Rectal smooth muscle tissue (tissue), 1 donor: ENCODE measurements at regions not wholly inside any gene's neighbourhood (a gene's known extent, or its start where the extent isn't known, plus 50 kb on each side); places are given as distances from the start of the nearest gene placed in this dataset.
"Not testable (repeated sequence)": the region's sequence is repeated elsewhere in the genome, so short reads cannot be mapped to it uniquely, and the experiment has no call there.

Source experiments
- H3K27ac ChIP-seq: one replicate; pipeline ENCODE4 v1.7.0; 2013; ENCODE audit warnings: low read depth, low read length, inconsistent platforms
- H3K27me3 ChIP-seq: one replicate; pipeline ENCODE4 v1.7.0; 2013; ENCODE audit warnings: low read length; ENCODE audit not compliant: control insufficient read depth, insufficient read depth
- H3K36me3 ChIP-seq: one replicate; pipeline ENCODE4 v1.7.0; 2013; ENCODE audit warnings: low read length; ENCODE audit not compliant: control insufficient read depth, insufficient read depth
- H3K4me1 ChIP-seq: one replicate; pipeline ENCODE4 v1.7.0; 2013; ENCODE audit warnings: low read length; ENCODE audit not compliant: control insufficient read depth, insufficient read depth
- H3K4me3 ChIP-seq: one replicate; pipeline ENCODE4 v1.7.0; 2013; ENCODE audit warnings: low read length
- H3K9ac ChIP-seq: one replicate; pipeline ENCODE4 v1.7.0; 2013; ENCODE audit warnings: low read length

- Histone ChIP-seq H3K9ac (no peak overlapping the region), H3K4me3 (no peak overlapping the region), H3K27ac (no peak overlapping the region), H3K4me1 (no peaks in the 10 kb centered on the region), H3K36me3 (no peaks in the 10 kb centered on the region), H3K27me3 (no peaks in the 10 kb centered on the region)
These were observed 210.7 kb upstream of the SLC7A11 start for GRCh38 chr4:138452826-138453225.

- Histone ChIP-seq H3K36me3 (no peaks in the 10 kb centered on the region), H3K27ac (no peak overlapping the region), H3K4me3 (no peak overlapping the region)
These were observed 209.1 kb upstream of the SLC7A11 start for GRCh38 chr4:138451276-138451663.

GRCh38 chr4:138450546-138451275, 208.6 kb upstream of the SLC7A11 start:
- Histone ChIP-seq H3K4me1 (no peaks in the 10 kb centered on the region), H3K4me3 (no peak overlapping the region), H3K27me3 (no peaks in the 10 kb centered on the region), H3K27ac (no peak overlapping the region), H3K36me3 (no peaks in the 10 kb centered on the region), H3K9ac (no peak overlapping the region)

More at GRCh38 chr4:138451276-138451663, 209.1 kb upstream of the SLC7A11 start:
- Histone ChIP-seq H3K27me3 (no peaks in the 10 kb centered on the region), H3K9ac (no peak overlapping the region), H3K4me1 (no peaks in the 10 kb centered on the region)

- H3K27ac ChIP-seq: no peak overlapping the region
- H3K4me1 ChIP-seq: no peaks in the 10 kb centered on the region
- H3K27me3 ChIP-seq: no peaks in the 10 kb centered on the region
- H3K4me3 ChIP-seq: no peak overlapping the region
- H3K9ac ChIP-seq: no peak overlapping the region
- no peaks in the 10 kb centered on the region for H3K36me3 ChIP-seq
These were observed 207.8 kb upstream of the SLC7A11 start for GRCh38 chr4:138449938-138450337.

GRCh38 chr4:138448169-138448568, 206.0 kb upstream of the SLC7A11 start:
- H3K27me3 ChIP-seq: no peaks in the 10 kb centered on the region
- H3K9ac ChIP-seq: no peak overlapping the region
- H3K27ac ChIP-seq: no peak overlapping the region
- H3K36me3 ChIP-seq: no peaks in the 10 kb centered on the region
- no peaks in the 10 kb centered on the region for H3K4me1 ChIP-seq
- no peak overlapping the region for H3K4me3 ChIP-seq

- Histone ChIP-seq H3K27ac (no peak overlapping the region), H3K9ac (no peak overlapping the region), H3K27me3 (no peaks in the 10 kb centered on the region), H3K4me3 (no peak overlapping the region), H3K36me3 (no peaks in the 10 kb centered on the region), H3K4me1 (no peaks in the 10 kb centered on the region)
These were observed 204.3 kb upstream of the SLC7A11 start for GRCh38 chr4:138446456-138446855.

GRCh38 chr4:138445098-138445497, 202.9 kb upstream of the SLC7A11 start:
- no peak overlapping the region for H3K9ac ChIP-seq
- no peaks in the 10 kb centered on the region for H3K27me3 ChIP-seq
- no peaks in the 10 kb centered on the region for H3K4me1 ChIP-seq
- H3K4me3 ChIP-seq: no peak overlapping the region
- H3K27ac ChIP-seq: no peak overlapping the region
- H3K36me3 ChIP-seq: no peaks in the 10 kb centered on the region

- Histone ChIP-seq H3K4me3 (no peak overlapping the region), H3K9ac (no peak overlapping the region), H3K36me3 (no peaks in the 10 kb centered on the region), H3K27ac (no peak overlapping the region), H3K4me1 (no peaks in the 10 kb centered on the region), H3K27me3 (no peaks in the 10 kb centered on the region)
These were observed 202.1 kb upstream of the SLC7A11 start for GRCh38 chr4:138444260-138444659.

GRCh38 chr4:138439143-138439581, 197.0 kb upstream of the SLC7A11 start:
- Histone ChIP-seq H3K36me3 (no peaks in the 10 kb centered on the region), H3K27me3 (no peaks in the 10 kb centered on the region), H3K4me1 (no peaks in the 10 kb centered on the region), H3K4me3 (no peak overlapping the region), H3K9ac (no peak overlapping the region), H3K27ac (no peak overlapping the region)

GRCh38 chr4:138438608-138439007, 196.5 kb upstream of the SLC7A11 start:
- H3K27me3 ChIP-seq: no peaks in the 10 kb centered on the region
- H3K9ac ChIP-seq: no peak overlapping the region
- no peak overlapping the region for H3K4me3 ChIP-seq
- H3K4me1 ChIP-seq: no peaks in the 10 kb centered on the region
- H3K27ac ChIP-seq: no peak overlapping the region
- H3K36me3 ChIP-seq: no peaks in the 10 kb centered on the region

GRCh38 chr4:138437263-138437851, 195.2 kb upstream of the SLC7A11 start:
- Histone ChIP-seq H3K9ac (no peak overlapping the region), H3K4me3 (no peak overlapping the region), H3K27ac (no peak overlapping the region), H3K27me3 (no peaks in the 10 kb centered on the region), H3K4me1 (no peaks in the 10 kb centered on the region), H3K36me3 (no peaks in the 10 kb centered on the region)

GRCh38 chr4:138435733-138436132, 193.6 kb upstream of the SLC7A11 start:
- not testable (repeated sequence) for H3K36me3 ChIP-seq, H3K4me3 ChIP-seq, H3K27ac ChIP-seq, H3K27me3 ChIP-seq, H3K9ac ChIP-seq, H3K4me1 ChIP-seq

- H3K4me1 ChIP-seq, H3K36me3 ChIP-seq, H3K27ac ChIP-seq, H3K9ac ChIP-seq, H3K4me3 ChIP-seq, H3K27me3 ChIP-seq: not testable (repeated sequence)
These were observed 192.9 kb upstream of the SLC7A11 start for GRCh38 chr4:138435046-138435445.
